HEK293 (cell line): ENCODE measurements at regions not wholly inside any gene's neighbourhood (a gene's known extent, or its start where the extent isn't known, plus 50 kb on each side); places are given as distances from the start of the nearest gene placed in this dataset.

ENCODE experiments used
- CTCF ChIA-PET: fragments of 350-600 bp; formaldehyde crosslinking; extraction: SDS; loops from one replicate; lab custom pipeline; 2021; ENCODE audit warnings: antibody characterized with exemption; lab: Yijun Ruan, JAX
- POLR2A ChIA-PET: fragments of 300-600 bp; formaldehyde crosslinking; extraction: SDS; loops from one replicate; lab custom pipeline; 2020; ENCODE audit warnings: antibody characterized with exemption, inconsistent platforms; lab: Yijun Ruan, JAX
- H3K27ac ChIP-seq: fragments of 200-500 bp; sonication (Bioruptor generic); 2 replicates; pipeline ENCODE4 v1.5.1; 2014; ENCODE audit warnings: low read depth, low read length, control low read depth, inconsistent platforms; ENCODE audit errors: extremely low read depth
- H3K36me3 ChIP-seq, 2 experiments: fragments of 200-500 bp in 1 of 2; sonication (Bioruptor generic) in 1 of 2; 1 replicate in 1 of 2; 2 replicates in 1 of 2; pipeline ENCODE4 v1.5.1; 2014 to 2017; ENCODE audit warnings: inconsistent platforms in 2 of 2, low read length in 2 of 2; ENCODE audit not compliant: control insufficient read depth in 2 of 2, insufficient read depth in 1 of 2
- H3K4me1 ChIP-seq: fragments of 200-500 bp; sonication (Bioruptor generic); 2 replicates; pipeline ENCODE4 v1.5.1; 2014; ENCODE audit warnings: mild to moderate bottlenecking, low read length, inconsistent platforms; ENCODE audit not compliant: control insufficient read depth, insufficient read depth
- H3K4me3 ChIP-seq: 2 replicates; pipeline ENCODE4 v1.5.1; 2011; ENCODE audit warnings: low read depth, mild to moderate bottlenecking, control low read depth, low read length, moderate library complexity
- H3K9me3 ChIP-seq: fragments of 200-500 bp; sonication (Bioruptor generic); 2 replicates; pipeline ENCODE4 v1.5.1; 2014; ENCODE audit warnings: low read depth, low read length, inconsistent platforms; ENCODE audit not compliant: control insufficient read depth, insufficient read depth
- BCL11B ChIP-seq: fragments of 450-650 bp; formaldehyde crosslinking; IDR thresholded peaks from 2 replicates; pipeline ENCODE4 v1.5.1; 2016; ENCODE audit warnings: low read depth, missing biosample characterization, missing genetic modification characterization
- FEZF1 ChIP-seq: fragments of 450-650 bp; formaldehyde crosslinking; IDR thresholded peaks from 2 replicates; pipeline ENCODE4 v1.5.1; 2016; ENCODE audit warnings: missing biosample characterization, missing genetic modification characterization
- GLIS2 ChIP-seq: fragments of 450-650 bp; formaldehyde crosslinking; IDR thresholded peaks from 2 replicates; pipeline ENCODE4 v1.5.1; 2016; ENCODE audit warnings: missing biosample characterization, missing genetic modification characterization
- HOXA7 ChIP-seq: sonication (generic); formaldehyde crosslinking; IDR thresholded peaks from 2 replicates; pipeline ENCODE4 v1.8.1; 2022; ENCODE audit warnings: missing genetic modification reagents, borderline replicate concordance
- HOXC10 ChIP-seq: sonication (generic); formaldehyde crosslinking; IDR thresholded peaks from 2 replicates; pipeline ENCODE4 v1.8.1; 2023; ENCODE audit warnings: mild to moderate bottlenecking, missing genetic modification reagents
- PRDM4 ChIP-seq: fragments of 450-650 bp; formaldehyde crosslinking; IDR thresholded peaks from 2 replicates; pipeline ENCODE4 v1.5.1; 2017; ENCODE audit warnings: missing biosample characterization, missing genetic modification characterization
- WT1 ChIP-seq: fragments of 450-650 bp; formaldehyde crosslinking; IDR thresholded peaks from 2 replicates; pipeline ENCODE4 v1.5.1; 2016; ENCODE audit warnings: missing biosample characterization, missing genetic modification characterization
- ZBTB26 ChIP-seq: fragments of 450-650 bp; formaldehyde crosslinking; optimal IDR thresholded peaks from 2 replicates; pipeline ENCODE3; 2016; ENCODE audit warnings: missing biosample characterization, mild to moderate bottlenecking, missing genetic modification characterization
- ZBTB48 ChIP-seq: fragments of 450-650 bp; formaldehyde crosslinking; IDR thresholded peaks from 2 replicates; pipeline ENCODE4 v1.5.1; 2016; ENCODE audit warnings: missing biosample characterization, missing genetic modification characterization
- ZNF121 ChIP-seq: fragments of 450-650 bp; formaldehyde crosslinking; IDR thresholded peaks from 2 replicates; pipeline ENCODE4 v1.5.1; 2016; ENCODE audit warnings: missing biosample characterization, missing genetic modification characterization
- ZNF140 ChIP-seq: fragments of 450-650 bp; formaldehyde crosslinking; IDR thresholded peaks from 2 replicates; pipeline ENCODE4 v1.5.1; 2016; ENCODE audit warnings: missing biosample characterization, missing genetic modification characterization
- ZNF16 ChIP-seq: fragments of 450-650 bp; formaldehyde crosslinking; IDR thresholded peaks from 2 replicates; pipeline ENCODE4 v1.5.1; 2016; ENCODE audit warnings: low read depth, missing biosample characterization, missing genetic modification characterization
- ZNF23 ChIP-seq: fragments of 450-650 bp; formaldehyde crosslinking; IDR thresholded peaks from 2 replicates; pipeline ENCODE4 v1.5.1; 2016; ENCODE audit warnings: missing biosample characterization, missing genetic modification characterization, borderline replicate concordance
- ZNF292 ChIP-seq: fragments of 450-650 bp; formaldehyde crosslinking; IDR thresholded peaks from 2 replicates; pipeline ENCODE4 v1.5.1; 2016; ENCODE audit warnings: low read depth, missing biosample characterization, missing genetic modification characterization, borderline replicate concordance
- ZNF394 ChIP-seq: fragments of 450-650 bp; formaldehyde crosslinking; IDR thresholded peaks from 2 replicates; pipeline ENCODE4 v1.5.1; 2016; ENCODE audit warnings: missing biosample characterization, missing genetic modification characterization, mild to moderate bottlenecking, moderate library complexity, borderline replicate concordance
- ZNF473 ChIP-seq: fragments of 450-650 bp; formaldehyde crosslinking; IDR thresholded peaks from 2 replicates; pipeline ENCODE4 v1.5.1; 2017; ENCODE audit warnings: missing biosample characterization, missing genetic modification characterization
- ZNF501 ChIP-seq: fragments of 450-650 bp; formaldehyde crosslinking; IDR thresholded peaks from 2 replicates; pipeline ENCODE4 v1.5.1; 2016; ENCODE audit warnings: missing biosample characterization, missing genetic modification characterization
- ZNF510 ChIP-seq: fragments of 450-650 bp; formaldehyde crosslinking; IDR thresholded peaks from 2 replicates; pipeline ENCODE4 v1.5.1; 2018; ENCODE audit warnings: mild to moderate bottlenecking, missing genetic modification characterization, missing biosample characterization; ENCODE audit not compliant: insufficient replicate concordance
- ZNF514 ChIP-seq: fragments of 450-650 bp; formaldehyde crosslinking; IDR thresholded peaks from 2 replicates; pipeline ENCODE4 v1.5.1; 2016; ENCODE audit warnings: missing biosample characterization, missing genetic modification characterization
- ZNF549 ChIP-seq: fragments of 450-650 bp; IDR thresholded peaks from 2 replicates; pipeline ENCODE4 v1.5.1; 2018; ENCODE audit warnings: missing biosample characterization, missing genetic modification characterization, mild to moderate bottlenecking, inconsistent platforms, moderate library complexity
- ZNF580 ChIP-seq: fragments of 450-650 bp; formaldehyde crosslinking; IDR thresholded peaks from 2 replicates; pipeline ENCODE4 v1.5.1; 2016; ENCODE audit warnings: missing biosample characterization, missing genetic modification characterization
- ZNF624 ChIP-seq: fragments of 450-650 bp; formaldehyde crosslinking; IDR thresholded peaks from 2 replicates; pipeline ENCODE4 v1.5.1; 2017; ENCODE audit warnings: missing biosample characterization, missing genetic modification characterization
- ZNF707 ChIP-seq: fragments of 450-650 bp; formaldehyde crosslinking; IDR thresholded peaks from 2 replicates; pipeline ENCODE4 v1.5.1; 2016; ENCODE audit warnings: missing biosample characterization, missing genetic modification characterization
- ZNF791 ChIP-seq: fragments of 450-650 bp; formaldehyde crosslinking; IDR thresholded peaks from 2 replicates; pipeline ENCODE4 v1.5.1; 2016; ENCODE audit warnings: missing biosample characterization, missing genetic modification characterization
- ZSCAN23 ChIP-seq: fragments of 450-650 bp; formaldehyde crosslinking; IDR thresholded peaks from 2 replicates; pipeline ENCODE4 v1.5.1; 2016; ENCODE audit warnings: missing biosample characterization, missing genetic modification characterization

GRCh38 chr18:61129001-61129400 lies 204.2 kb upstream of the CDH20 start:
- Histone ChIP-seq H3K27ac (no peak overlapping the region), H3K4me3 (no peak overlapping the region), H3K9me3 (no peaks in the 10 kb centered on the region), H3K4me1 (0 out of 2 replicates have a peak, but pooled peaks cover 2% of the 10 kb centered on the region), H3K36me3 (no peaks in the 10 kb centered on the region)
- ChIA-PET CTCF (interaction anchor here (0.7 kb wide), 1 partner anchor 1037 kb away, joined by 3 read pairs; no protein-coding TSS in a partner anchor), POLR2A (no interaction called here)
- TF ChIP-seq ZSCAN23 (tag by site-specific recombination) (no peak), HOXC10 (CRISPR knock-in tag) (no peak), ZNF549 (tag by site-specific recombination) (no peak)

DNA sequence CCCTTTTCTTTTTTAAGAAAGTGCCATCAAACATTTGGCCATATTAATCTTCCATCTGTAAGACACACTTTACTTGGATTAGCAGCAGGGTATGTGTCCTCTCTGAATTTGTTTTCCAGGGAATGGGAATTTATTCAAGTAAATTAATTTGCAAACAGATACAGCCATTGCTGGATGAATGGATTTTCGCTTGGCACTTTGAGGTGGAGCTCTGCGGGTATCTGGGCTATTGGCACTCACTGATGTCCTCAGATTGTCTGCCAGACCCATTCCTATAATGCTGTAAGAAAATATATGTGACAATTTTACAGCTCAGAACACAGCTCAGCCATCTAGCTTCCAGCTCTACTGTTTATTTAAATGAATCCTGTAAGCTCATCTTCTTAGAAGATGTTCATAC lies 201.2 kb upstream of the CDH20 start:
- H3K9me3 ChIP-seq: no peaks in the 10 kb centered on the region
- CTCF ChIA-PET: no interaction called here
- no peak overlapping the region for H3K4me3 ChIP-seq
- H3K36me3 ChIP-seq: no peaks in the 10 kb centered on the region
- H3K27ac ChIP-seq: no peak overlapping the region
- POLR2A ChIA-PET: no interaction called here
- 0 out of 2 replicates have a peak, but pooled peaks cover 2% of the 10 kb centered on the region for H3K4me1 ChIP-seq
- TF ChIP-seq ZNF394 (tag by site-specific recombination): no peak
- TF ChIP-seq ZNF121 (tag by site-specific recombination): no peak
- TF ChIP-seq GLIS2 (tag by site-specific recombination): no peak
- TF ChIP-seq ZNF791 (tag by site-specific recombination): no peak
- TF ChIP-seq ZNF510: no peak
- TF ChIP-seq ZNF292: no peak
- no peak for TF ChIP-seq ZBTB26 (tag by site-specific recombination)
- no peak for TF ChIP-seq ZNF473 (tag by site-specific recombination)
- no peak for TF ChIP-seq PRDM4 (tag by site-specific recombination)
- TF ChIP-seq FEZF1: no peak
- no peak for TF ChIP-seq ZNF580

DNA sequence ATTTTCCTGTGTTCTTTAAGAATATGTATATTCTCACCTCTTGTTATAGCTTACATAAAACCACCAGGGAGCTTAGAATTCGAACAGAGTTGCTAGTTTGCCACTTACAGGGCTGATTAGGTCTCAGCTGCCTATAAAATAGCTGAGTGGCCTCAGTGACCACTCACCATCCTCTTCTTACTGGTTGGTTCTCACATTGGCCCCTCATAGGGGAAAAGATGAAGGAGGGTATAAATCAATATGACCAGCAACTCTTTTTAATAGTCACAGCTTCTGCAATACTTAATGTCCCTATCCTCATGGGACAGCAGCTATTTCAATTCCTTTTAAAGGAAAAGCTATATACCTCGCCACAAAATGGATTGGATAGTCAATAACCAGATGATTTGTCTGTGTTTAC lies 199.4 kb upstream of the CDH20 start:
- Histone ChIP-seq H3K27ac (no peak overlapping the region), H3K4me1 (no peaks in the 10 kb centered on the region), H3K36me3 (no peaks in the 10 kb centered on the region), H3K4me3 (no peak overlapping the region), H3K9me3 (no peaks in the 10 kb centered on the region)
- CTCF ChIA-PET: interaction anchor here (0.6 kb wide), 1 partner anchor 289 kb away, joined by 3 read pairs; no protein-coding TSS in a partner anchor
- POLR2A ChIA-PET: no interaction called here
- TF ChIP-seq ZNF514 (no peak), ZNF707 (tag by site-specific recombination) (no peak), ZNF16 (tag by site-specific recombination) (no peak), ZNF624 (tag by site-specific recombination) (no peak), WT1 (tag by site-specific recombination) (no peak), ZNF121 (tag by site-specific recombination) (no peak), ZNF23 (tag by site-specific recombination) (no peak), HOXA7 (CRISPR knock-in tag) (no peak), ZBTB48 (tag by site-specific recombination) (no peak), BCL11B (no peak), ZNF501 (tag by site-specific recombination) (no peak), ZNF140 (tag by site-specific recombination) (no peak)
